HCEC 1CT (cell line): ENCODE measurements at regions not wholly inside any gene's neighbourhood (a gene's known extent, or its start where the extent isn't known, plus 50 kb on each side); places are given as distances from the start of the nearest gene placed in this dataset.
A peak's percentile ranks its signal among the peaks of the same experiment; 100 is the strongest.

Experiments used
- DNase-seq: peaks from one replicate; pipeline ENCODE4 v3.0.0-alpha.2; 2017

DNA sequence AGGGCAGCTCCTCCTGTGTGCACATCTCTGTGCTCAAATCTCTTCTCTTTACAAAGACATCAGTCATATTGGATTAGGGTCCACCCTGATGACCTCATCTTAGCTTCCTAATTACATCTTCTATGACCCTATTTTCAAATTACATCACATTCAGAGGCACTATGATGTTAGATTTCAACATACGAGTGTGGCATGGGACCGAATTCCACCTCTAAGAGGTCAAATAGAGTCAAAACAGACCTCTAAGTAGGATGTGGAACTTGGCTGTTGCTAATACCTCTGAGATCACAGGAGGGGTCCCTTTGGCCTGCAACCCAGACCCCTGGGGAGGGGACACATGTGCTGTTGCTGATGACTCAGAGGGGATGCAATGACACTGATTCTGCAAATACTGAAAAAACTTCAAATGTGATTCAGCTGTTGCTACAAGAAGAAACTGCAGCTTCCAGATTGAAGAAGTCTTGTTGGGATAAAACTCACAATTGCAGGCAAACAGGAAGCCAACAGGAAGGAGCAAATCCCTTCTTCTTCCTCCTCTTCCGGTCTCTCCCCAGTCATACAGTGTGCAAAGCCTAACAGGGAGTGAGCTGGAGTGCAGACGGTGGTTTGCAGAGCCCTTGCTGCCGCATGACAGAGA lies 216.2 kb downstream of the MYLK4 start:
- no peak for DNase-seq

DNA sequence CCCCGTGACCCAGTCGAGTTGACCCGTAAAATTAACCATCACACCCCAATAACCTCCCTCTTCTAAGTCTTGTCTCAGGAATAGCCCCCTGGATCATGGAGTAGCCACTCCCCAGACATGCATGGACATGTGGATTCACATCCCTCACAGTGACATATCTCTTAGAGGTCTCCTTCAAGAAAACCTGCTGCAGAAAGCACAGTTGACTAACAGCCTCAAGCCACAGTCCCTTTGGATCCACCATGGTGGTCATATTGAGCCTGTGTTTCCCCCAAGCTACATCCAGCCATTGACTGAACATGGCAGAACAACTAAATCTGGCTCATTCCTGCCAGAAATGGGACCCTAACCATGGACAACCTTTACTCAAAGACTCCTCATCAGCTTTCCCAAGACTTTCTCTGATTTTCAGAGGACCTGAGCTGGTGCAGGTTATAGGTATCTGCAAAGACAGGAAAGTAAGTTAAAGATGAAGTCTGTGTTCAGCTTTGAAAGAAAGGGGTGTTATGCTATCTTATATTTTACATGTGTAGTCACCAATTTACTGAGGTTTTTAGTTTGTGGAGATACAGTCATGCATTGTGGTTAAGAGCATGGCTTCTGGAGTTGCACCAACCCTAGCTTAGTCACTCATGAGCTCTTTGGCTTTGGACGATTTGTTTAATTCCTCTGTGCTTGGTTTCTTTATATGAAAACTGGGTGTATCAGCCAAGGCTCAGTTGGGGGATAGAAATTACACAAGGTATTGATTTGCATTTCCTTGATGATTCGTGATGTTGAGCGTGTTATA lies 219.1 kb downstream of the MYLK4 start:
- DNase-seq: peak; percentile 71

DNA sequence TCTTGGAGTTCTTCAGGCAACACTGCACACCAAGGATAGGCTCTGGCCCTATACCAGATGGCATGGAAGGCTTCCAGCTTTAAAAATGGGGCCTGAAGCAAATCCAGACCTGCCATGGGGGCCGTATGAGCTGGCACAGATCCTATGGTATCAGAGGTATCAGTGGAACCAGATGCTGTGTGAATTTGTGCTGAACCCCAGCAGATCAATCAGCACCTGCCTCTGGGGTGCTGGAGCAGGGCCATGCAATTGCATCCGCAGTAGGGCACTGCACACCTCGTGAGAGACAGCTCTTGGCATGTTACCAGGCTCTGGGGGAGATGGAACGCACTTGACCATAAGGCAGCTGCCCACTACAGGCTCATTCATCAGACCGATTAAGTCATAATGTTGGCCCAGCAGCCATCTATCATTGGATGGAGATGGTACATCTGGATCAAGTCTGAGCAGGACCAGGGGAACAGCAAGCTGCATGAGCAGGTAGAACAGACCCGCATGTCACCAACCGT lies 221.5 kb downstream of the MYLK4 start:
- DNase-seq: no peak

DNA sequence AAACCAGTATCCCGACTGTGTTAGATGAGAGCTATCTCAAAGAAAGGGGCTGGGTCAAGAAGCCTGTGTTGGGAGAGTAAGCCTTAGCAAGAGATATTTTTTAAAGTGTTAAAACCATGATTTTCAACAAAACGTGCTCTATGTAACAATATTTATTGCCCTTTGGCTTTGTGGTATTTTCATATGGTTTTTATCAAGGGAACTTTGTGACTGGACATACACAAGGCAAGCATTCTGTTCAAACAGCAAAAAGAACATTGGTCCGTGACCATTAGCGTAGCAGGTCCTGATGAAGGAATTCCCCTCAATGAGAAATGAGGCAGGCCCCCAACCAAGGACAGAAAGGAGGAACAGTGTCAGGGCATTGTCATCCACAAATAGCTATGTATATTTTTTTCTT lies 222.6 kb downstream of the MYLK4 start:
- no peak for DNase-seq

DNA sequence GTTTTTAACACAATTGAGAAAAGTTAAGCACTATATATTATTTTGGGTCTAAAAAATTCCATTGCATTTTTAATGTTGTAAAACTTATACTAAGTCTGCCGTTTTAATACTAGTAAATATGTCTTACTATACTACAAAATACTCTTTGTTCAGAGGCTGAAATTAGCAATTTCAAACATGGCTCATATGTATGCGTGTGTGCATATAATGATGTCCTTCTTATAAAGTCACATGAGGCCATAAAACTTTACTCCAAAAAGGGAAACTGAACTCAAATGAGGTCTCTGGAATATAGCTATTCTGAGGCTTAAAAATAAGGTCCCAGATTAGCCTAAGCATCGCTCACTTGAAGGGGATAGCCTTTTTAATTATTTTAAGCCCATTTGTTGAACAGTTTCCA lies 224.0 kb downstream of the MYLK4 start:
- no peak for DNase-seq

DNA sequence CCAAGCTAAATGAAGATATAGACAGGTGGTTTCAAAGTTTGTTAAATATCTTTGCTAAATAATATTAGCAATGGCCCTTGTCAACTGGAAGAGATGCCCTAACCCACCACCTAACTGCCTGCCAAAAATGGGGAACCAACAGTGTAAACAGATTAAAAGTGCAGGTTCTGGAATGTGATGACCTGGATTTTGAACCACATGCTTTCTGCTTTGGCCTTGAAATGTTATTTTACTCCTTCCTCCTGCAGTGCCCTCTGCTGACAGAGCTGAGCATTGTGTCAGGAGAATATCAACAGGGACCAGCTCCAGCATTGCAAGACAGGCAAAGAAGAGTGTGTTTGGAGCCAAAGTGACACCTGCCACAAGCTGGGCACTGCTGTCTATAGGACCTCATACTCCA lies 226.6 kb downstream of the MYLK4 start:
- DNase-seq: no peak

DNA sequence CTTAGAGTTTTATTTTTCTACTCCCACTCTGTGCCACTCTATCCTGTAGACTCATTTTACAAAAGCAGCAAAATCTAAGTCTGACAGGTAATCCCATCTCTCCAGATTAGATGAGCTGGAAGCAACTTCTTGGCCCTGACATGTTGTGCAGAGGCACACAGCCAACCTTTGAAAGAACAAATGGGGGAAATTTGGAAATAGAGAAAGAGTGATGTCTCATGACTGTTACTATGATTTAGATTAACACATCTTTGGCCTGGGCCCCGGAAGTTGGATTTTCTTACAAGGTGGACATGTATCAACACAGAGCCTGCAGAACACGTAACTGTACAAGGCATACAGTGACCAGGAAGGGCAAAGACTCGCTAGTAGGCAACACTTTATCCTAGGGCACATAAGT lies 227.7 kb downstream of the MYLK4 start:
- DNase-seq: no peak

DNA sequence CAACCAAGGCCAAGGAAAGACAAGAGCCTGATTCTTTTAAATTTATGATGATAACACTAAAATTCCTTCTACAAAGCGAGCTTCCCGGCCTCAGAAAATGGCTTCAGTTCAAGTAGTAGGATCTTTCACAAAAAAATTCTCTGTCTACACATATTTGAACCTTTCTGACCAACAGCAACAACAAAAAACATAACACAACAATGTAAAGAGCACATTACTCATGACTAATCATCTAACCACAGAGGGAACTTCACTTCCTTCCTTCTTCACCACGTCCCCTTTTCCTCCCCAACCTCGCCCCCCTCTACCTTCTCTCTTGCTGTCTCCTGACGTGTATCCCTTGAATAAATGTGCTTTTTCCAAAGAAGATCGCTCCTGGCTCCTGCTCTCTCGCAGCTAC lies 228.2 kb downstream of the MYLK4 start:
- peak; percentile 38 for DNase-seq

DNA sequence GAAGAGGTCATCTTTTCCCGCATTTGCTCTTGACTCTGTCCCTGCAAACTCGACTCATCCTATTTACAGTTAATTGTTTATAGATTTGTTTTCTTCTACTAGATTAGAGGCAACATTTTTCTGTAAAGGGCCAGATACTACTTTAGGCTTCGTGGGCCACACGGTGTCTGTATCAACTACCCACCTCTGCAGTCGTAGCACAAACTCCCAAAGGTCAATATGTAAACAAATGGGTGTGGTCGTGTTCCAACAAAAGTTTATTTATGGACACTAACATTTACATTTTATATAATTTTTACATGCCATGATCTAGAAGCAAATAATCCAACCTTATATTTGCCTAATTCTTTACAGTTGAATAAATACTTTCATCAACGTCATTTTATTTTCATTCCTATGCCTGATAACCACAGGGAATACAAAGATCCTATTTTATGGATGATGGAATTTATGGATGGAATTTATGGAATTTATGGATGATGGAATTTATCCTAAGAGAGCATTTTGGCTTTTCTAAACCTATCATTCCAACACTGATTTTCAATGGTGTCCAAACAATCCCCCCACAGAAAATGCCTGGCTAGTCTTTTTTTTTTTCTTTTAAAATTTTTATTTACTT lies 232.8 kb downstream of the MYLK4 start:
- no peak for DNase-seq

DNA sequence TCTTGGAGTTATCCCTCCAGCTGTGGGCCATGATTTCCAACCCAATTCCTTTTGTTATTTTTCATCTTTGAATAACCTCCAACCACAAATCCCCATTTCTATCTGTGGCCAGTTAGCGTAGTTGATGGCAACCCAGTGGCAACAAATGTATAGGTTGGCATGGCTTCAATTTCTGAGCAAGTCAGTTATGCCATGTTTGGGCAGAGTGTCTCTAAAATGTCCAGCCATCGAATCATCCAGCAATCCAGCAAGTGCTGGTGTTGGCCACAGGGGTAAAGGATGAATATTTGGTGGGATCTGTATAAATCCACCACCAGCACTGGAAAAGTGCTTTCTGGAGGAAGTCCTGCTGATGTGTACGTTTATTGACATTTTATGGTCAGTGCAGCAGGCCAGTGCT lies 233.3 kb downstream of the MYLK4 start:
- DNase-seq: no peak

DNA sequence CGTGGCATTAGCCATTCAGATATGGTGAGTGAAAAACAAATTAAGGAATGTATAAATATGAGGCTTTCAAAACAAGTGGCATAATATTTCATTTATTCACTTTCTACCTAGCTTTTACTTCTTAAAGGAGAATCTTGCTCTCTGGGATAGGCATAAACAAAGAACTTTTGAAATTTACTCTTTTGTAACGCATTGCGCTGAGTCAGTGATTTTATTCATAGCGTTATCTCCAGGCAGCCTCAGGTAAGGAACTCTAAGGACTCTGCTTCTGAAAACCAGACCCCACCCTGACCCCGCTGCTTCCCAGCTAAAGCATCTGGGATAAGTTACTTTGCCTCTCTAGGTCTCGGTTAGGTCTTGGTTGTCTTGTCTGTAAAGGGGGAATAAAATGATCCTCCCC lies 234.7 kb downstream of the MYLK4 start:
- DNase-seq: no peak

DNA sequence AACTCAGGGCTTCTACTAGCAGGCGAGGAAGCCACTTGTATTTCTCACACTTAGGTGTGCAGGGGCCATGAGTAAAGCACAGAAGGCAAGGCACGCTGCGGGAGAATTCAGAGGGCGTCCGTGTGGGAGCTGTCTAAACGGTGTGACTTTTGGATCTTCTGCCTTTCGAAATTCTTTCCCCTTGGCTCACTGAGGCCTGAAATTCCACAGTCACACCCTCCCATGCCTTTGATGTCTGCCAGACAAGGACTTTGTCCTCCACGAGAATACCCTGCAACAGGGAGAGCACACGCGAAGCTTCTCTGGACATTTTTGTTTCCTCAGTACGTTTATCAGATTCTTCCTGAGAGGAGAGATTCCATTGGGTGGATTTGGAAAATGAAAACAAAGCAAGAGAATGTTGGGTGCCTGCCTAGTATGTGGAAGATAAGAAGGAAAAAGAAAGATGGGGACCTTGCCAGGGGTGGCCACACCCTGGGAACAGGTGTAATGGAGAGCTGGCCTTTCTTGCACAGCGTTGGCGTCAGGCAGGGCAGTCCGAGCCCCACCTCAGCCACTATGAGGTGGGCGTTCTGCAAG lies 235.7 kb downstream of the MYLK4 start:
- DNase-seq: no peak

DNA sequence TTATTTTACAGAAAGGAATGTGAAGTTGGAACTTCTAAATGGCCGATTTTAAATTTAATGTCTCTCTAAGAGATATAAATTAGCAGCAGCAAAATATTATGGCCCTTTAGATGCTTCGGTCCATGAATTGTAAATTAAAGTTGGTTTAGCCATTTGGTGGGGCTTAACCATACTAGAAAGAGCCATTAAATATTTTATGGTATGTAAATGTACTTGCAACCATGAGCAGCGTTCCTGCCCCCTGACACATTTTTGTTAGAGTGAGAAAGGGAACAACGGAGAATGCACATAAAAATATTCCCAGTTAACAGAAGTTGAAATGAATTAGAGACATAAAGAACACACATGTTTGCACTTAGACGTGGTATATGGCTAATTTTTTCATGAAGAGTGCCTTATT lies 237.9 kb downstream of the MYLK4 start:
- DNase-seq: no peak

DNA sequence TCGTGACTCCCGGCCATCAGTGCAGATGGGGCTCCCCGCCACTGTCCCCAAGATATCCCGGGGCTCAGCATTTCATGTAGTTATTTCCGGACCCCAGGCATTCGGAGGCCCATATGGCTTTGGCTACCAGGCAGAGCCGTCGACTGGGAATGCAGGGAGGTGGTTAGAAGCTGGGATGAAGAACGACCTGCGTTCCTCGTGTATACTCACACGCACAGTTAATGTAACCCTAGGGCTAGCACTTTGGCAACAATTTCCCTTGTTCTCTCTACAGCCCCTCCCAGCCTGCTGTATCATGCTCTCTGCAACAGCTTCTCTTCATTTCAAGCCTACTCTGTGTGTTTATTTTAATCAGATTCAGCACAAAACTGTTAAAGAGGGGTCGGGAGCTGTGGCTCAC lies 240.4 kb downstream of the MYLK4 start:
- no peak for DNase-seq

DNA sequence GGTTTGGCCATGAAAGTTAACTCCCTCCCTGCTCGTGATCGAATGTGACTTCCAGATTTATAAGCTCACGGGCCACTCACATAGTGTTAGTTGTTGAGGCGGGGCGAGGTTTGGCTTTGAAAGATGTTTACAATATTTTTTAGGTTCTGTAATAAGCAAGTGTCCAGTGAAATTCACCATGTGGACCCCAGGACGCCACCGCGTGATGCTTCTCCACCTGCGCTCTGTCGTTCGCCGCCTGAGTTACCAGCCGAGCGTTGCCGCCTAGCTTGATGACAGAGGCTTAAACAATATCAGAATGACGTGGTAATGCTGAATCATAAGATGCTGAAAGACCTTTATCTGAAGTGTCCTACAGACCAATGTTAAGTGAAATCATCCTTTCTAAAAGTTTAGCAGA lies 241.0 kb downstream of the MYLK4 start:
- DNase-seq: no peak

DNA sequence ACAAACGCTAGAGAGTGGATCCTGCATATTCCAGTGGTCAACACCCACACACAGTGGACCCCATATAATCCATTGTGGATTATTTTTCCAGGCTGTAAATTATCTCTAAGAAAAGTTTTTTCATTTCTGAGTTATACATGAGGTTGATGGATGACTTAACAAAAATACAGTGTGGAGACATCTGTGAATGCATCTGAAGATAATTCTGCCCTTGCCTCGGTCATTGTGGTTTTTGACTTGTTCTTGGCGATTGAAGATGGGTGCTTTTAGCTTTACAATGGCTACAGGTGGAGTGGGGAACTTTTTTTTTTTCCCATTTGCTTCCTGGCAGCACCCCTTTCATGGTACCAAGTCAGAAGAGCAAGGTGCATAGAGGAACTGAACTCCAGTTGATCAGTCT lies 242.7 kb downstream of the MYLK4 start:
- no peak for DNase-seq

DNA sequence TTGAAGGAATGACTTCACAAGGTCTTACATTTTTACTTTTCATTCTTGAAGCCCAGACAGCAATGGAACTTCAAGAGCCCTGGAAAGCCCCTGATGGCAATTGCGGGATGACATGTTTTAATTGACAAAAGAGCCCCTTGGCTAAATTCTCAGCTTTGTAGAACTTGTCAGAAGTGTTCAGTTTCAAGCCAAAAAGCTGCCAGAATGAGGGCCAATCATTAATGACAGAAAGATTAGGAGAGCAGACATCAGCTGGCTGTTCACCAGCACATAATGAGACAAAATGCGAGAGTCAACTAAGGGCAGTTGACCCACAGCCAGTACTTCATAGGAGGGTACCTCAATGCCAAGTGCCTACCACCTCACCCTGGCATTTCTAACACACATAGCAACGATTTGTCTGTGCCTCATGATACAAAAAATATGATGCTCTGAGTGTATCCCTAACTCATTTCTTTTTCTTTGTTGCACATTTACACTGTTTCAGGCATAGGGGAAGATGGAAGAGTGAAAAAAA lies 243.1 kb downstream of the MYLK4 start:
- no peak for DNase-seq

DNA sequence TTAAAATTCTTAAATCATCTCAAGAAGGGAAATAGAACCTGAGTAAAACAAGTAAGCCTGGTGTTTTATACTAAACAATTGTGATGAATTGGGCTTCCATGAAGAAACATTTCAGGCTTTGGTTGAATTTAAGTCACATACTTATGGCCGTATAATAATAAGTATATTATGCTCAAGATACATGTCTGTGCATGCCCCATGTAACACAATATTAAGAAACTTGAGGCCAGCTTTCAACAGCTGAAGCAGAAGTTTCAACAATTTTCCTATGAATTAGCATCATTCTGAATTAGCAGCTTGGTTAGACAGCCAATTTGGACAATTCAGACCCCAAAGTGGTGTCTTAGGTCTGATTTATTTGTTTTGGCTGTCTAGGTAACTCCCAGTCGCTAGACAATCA lies 243.7 kb downstream of the MYLK4 start:
- no peak for DNase-seq

DNA sequence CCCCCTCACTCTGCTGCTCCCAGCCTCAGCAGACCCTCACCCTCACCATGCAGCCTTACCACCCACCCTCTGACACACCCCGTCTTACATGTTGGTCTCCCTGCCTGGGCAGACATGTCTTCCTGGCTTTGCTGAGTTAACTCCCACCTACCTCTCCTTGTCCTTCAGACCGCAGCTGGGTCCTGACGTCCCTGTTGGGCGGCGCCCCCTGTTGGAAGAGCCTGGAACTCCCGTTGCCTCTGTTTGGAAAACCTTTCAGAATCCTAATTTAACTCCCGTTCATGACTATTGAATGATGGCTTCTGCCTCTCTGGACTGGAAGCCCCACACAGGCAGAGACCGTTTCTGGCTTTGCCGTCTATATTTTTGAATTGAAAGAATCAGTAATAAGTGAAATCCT lies 245.1 kb downstream of the MYLK4 start:
- no peak for DNase-seq

DNA sequence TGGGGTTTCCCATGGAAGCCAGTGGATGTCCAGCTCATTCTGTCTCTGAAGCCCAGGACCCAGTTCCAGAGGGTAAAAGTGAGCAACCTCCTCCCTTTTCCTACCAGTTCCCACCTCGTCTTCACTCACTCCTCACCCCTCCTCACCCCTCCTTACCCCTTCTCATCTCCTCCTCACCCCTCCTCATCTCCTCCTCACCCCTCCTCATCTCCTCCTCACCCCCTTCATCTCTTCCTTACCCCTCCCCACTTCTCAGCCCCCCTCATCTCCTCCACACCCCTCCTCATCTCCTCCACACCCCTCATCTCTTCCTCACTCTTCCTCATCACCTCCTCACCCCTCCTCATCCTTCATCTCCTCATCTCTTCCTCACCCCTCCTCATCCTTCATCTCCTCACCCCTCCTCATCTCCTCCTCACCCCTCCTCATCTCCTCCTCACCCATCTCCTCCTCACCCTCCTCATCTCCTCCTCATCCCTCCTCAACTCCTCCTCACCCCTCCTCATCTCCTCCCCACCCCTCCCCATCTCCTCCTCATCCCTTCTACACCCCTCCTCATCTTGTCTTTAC lies 246.1 kb downstream of the MYLK4 start:
- DNase-seq: no peak

DNA sequence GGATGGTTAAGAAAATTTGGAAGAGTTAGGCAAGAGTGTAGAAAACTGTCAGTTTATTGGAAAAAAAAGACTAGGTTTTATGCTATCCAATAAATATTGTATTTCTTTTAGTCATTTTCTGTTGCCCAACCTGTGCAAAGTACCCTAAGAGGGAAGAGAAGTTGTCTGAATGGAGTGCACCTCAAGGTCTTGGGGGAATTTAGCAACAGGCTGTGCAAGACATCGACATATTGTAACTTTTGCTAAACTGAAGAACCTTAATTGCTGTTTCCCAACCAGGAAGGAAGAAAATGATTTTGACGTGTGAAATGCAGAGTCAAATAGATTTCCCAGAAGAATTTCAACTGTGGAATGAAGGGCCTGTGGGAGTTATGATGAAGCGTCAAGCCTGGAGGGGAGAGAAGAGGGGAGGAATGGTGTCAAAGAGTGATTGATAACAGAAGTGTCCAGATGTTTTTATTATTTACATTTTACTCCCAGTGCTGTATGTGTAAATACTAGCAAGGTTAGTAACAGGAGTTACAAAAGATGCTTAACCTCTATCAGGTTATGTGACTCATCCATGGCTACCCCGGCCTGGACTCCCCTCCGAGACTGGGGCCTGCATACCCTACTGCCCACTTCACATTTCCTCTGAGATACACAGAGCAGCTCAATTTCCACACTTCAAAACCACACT lies 246.8 kb downstream of the MYLK4 start:
- no peak for DNase-seq

DNA sequence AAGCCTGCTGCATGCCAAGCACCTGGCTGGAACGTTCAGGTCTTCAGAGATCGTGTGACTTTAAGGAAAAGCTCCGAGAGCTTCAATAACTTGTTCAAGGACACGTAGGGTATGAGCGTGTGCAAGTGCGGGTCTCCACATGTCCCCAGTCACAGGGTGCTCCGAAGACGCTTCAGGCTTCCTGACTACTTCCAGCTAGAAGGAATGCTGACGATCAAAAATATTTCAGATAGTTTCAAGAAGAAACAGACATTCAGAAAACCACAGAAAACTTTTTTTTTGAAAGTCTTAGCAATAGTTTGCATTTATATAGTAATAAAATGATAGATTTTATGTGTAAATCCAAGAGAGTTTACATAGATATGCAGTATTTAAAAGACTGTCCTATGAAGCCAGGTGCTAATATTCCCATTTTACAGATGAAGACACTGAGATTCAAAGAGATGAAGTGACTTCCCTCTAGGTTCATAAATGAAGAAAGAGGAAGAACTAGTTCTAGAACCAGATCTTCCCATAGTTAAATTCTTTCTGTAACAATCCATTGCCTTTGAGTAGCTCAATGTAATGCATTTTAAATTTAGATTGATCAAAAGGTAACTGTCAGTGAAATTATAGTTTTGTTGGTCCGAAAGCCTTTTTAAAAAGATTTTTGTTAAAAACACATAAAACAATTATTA lies 247.6 kb downstream of the MYLK4 start:
- no peak for DNase-seq
